AG09319 (cell line): ENCODE measurements at regions not wholly inside any gene's neighbourhood (a gene's known extent, or its start where the extent isn't known, plus 50 kb on each side); places are given as distances from the start of the nearest gene placed in this dataset.
"Not testable (repeated sequence)": the region's sequence is repeated elsewhere in the genome, so short reads cannot be mapped to it uniquely, and the experiment has no call there.

Experiments used
- DNase-seq: peaks from one replicate; pipeline ENCODE4 v3.0.0-alpha.2; 2010; ENCODE audit warnings: low read depth; ENCODE audit errors: extremely low read depth
- TF ChIP-seq, protein P1 (sequence below): IDR thresholded peaks from 2 replicates; pipeline ENCODE4 v1.5.1; 2011; ENCODE audit warnings: low read depth, mild to moderate bottlenecking, inconsistent platforms, low read length, moderate library complexity

- TF ChIP-seq, protein P1, sequence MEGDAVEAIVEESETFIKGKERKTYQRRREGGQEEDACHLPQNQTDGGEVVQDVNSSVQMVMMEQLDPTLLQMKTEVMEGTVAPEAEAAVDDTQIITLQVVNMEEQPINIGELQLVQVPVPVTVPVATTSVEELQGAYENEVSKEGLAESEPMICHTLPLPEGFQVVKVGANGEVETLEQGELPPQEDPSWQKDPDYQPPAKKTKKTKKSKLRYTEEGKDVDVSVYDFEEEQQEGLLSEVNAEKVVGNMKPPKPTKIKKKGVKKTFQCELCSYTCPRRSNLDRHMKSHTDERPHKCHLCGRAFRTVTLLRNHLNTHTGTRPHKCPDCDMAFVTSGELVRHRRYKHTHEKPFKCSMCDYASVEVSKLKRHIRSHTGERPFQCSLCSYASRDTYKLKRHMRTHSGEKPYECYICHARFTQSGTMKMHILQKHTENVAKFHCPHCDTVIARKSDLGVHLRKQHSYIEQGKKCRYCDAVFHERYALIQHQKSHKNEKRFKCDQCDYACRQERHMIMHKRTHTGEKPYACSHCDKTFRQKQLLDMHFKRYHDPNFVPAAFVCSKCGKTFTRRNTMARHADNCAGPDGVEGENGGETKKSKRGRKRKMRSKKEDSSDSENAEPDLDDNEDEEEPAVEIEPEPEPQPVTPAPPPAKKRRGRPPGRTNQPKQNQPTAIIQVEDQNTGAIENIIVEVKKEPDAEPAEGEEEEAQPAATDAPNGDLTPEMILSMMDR: no peak
- no peak for DNase-seq
Measured at GRCh38 chr1:228668553-228669241, 66.6 kb upstream of the RHOU start.

- peak; percentile 34 for DNase-seq
- TF ChIP-seq, protein P1: no peak
Measured at GRCh38 chr1:228669242-228669585, 66.1 kb upstream of the RHOU start.

GRCh38 chr1:228681076-228681565 lies 54.2 kb upstream of the RHOU start:
- DNase-seq: not testable (repeated sequence)

GRCh38 chr1:228683428-228683827 lies 51.9 kb upstream of the RHOU start:
- no peak for DNase-seq
- TF ChIP-seq, protein P1: no peak

GRCh38 chr1:228684607-228685006 lies 50.7 kb upstream of the RHOU start:
- TF ChIP-seq, protein P1: no peak
- no peak for DNase-seq

- TF ChIP-seq, protein P1: no peak
- DNase-seq: no peak
Measured at GRCh38 chr1:228685081-228685660, 50.1 kb upstream of the RHOU start.
